HG03342 (cell line): ENCODE measurements at regions not wholly inside any gene's neighbourhood (a gene's known extent, or its start where the extent isn't known, plus 50 kb on each side); places are given as distances from the start of the nearest gene placed in this dataset.

Source experiments
- ATAC-seq: cut with Tn5 transposase; IDR thresholded peaks from one replicate; pipeline ENCODE4 v1.9.1; 2021; ENCODE audit warnings: mild to moderate bottlenecking, moderate library complexity; ENCODE audit not compliant: unreplicated experiment

DNA sequence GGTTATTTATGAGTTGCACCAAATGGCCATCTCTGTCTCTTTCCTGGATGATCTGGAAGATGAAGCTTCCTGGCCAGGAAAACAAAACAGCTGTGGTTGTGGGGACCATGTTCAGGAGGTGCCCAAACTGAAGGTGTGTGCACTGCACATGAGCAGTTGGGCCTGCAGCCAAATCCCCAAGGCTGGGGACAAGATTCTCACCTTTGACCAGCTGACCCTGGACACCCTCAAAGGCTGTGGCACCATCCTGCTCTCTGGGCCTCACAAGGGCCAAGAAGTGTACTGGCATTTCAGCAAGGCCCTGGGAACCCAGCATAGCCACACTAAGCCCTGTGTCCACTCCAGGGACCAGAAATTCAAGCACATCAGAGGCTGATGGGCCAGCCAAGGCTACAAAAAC, 84.2 kb downstream of the KCNRG start:
- no peak for ATAC-seq

DNA sequence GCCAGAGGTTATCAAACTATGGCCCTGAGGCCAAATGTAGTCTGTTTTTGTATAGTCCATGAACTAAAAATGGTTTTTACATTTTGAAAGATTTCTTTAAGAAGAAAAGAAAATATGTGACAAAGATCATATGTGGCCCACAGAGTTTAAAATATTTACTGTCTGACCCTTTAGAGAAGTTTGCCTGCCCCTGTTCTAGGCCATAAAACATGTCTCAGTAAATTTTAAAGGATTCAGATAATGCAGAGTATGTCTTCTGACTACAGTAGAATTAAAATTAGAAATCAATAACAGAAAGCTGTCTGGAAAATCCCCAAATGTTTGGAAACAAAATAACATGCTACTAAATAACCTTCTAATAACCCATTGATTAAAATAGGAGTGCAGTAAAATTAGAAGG, 86.3 kb downstream of the KCNRG start:
- no peak for ATAC-seq

DNA sequence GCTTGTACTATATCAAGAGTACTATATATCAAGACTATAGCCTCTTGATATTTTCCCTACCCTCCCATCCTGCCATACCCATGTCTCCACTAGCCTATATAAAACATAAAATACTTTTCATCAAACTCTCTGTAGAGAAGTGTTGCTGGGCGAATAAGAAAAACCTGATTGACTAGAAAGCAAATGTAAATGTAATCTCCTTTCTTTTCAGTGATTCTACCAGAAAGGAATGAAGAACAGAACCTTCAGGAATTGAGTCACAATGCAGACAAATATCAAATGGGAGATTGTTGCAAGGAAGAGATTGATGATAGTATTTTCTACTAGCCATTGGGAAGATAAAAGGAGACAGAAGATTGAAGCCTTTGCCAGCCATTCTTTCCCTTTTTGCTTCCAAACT, 89.2 kb downstream of the KCNRG start:
- no peak for ATAC-seq

DNA sequence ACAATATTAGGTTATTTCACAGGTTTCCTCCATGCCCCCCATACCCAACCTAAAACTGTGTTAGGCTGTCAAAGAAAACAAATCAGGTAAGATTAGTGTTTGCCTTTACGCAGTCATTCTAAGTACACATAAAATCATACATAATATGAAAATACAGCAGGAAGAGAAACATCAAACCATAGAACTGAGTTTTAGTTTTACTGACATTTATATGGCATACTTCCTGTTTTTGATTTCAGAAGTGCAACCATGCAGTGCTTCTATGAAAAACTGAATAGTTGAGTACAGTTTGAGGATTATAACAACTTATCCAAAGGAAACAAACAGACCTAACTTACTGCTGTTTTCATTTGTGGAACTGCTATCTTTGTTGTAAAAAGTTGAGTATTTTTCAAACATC, 91.3 kb downstream of the KCNRG start:
- peak; percentile 68 for ATAC-seq

DNA sequence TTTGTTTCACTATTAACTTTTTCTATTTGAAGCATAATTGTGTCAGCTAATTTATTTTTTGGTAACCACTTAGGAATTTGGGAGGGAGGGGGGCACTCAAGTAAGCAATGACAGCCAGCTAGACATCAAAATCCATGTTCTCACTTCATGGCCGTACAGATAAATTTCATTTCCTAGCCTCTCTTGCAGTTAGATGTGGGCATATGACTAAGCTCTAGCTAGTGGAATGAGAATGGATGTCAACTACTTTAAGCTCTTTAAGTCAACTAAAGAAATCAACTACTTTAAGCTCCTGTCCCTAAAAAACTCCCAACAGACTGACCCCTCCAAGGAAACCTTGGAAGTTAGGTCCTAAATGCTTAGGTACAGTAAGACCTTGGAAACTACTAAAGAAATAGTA, 92.0 kb downstream of the KCNRG start:
- ATAC-seq: no peak

DNA sequence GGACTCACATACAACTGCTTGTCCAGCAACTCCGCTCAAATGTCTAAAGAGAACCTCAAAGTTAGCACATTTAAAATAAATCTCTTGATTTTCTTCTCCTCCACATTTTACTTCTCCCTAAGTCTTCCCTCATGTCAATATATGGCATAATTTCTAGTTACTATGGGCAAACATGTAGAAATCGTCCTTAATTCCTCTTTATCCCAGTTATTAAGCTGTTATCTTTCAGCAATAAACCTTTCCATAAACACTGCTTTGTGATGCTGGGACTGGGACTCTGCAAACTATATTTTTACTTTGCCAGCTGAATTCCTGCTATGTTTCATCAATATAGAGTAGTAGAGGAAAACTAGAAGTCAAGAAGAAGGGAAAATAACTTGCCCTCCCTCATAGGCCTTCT, 99.7 kb downstream of the KCNRG start:
- ATAC-seq: no peak

DNA sequence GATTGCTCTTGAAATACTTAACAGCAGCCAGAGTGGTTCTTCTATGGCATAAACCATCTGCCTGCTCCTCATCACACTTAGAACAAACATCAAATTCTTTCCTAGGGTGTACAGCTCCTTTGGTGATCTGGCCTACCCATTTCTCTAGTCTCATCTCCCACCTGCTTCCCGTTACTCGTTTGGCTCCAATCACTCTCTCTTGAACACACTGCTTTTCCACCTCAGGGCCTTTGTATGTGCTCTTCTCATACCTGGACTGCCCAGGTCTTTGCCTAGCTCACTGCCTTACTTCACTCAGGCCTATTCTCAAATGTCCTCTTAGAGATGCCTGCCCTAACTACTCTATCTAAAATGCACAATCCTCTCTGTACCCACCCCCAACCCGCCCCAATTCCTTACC, 100.5 kb downstream of the KCNRG start:
- ATAC-seq: no peak

DNA sequence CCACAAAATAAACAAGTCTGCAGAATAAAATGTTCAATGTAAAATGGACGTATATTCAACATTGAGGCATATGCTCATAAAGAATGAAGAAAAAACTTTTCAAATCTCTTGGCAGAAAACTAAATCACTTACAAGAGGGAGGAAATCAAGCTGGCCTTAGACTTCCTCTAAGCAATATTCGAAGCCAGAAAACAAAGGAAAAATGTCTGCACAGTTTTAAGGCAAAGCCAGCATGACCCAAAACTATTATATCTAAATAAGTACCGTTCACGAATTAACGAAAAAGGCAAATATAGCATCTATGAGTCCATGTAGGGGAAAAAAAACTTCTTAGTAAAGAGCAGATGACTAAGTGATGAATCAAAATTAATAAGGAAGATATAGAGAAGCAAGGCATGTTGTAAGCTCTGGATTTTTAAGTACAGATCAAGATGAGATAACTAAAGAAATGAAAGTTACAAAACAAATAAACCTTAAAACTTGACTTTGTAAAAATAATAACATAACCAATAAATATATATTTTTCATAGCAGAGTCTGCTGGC, 101.3 kb downstream of the KCNRG start:
- no peak for ATAC-seq

DNA sequence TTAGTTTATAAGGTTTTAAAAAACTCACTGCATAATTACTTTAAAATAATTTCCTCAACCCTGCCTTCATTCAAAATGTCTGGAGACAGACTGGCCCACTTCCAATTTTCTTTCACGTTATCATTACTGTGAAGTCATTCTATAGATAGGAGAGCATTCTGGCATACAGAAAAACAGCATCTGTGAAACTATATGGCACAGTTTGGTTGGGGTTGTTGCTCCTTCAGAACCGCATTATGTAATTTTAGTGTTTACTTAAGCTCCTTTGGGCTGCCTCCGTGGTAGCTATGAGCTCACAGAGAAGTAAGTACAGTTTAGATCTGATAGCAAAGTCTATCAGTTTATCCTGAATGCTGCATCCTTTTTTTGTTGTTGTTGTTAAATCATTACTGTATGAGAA, 104.3 kb downstream of the KCNRG start:
- ATAC-seq: no peak

DNA sequence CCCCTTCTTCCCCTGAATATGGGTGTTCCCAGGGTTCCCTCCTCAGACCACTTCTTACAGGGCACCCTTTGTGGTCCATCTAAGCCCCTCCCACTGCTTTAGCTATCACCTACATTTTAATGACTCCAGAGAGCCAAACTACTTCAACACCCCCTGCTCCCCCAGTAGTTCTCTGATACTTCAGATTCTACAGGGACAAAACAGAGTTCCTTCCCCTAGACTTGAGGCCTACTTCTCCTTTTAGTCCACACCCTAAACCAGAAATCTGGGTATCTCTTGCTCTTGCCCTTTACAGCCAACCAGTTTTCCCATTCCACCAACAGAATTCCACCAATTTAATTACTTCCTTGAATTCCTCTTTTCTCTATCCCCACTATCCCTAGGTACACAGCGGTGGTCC, 107.2 kb downstream of the KCNRG start:
- ATAC-seq: no peak

DNA sequence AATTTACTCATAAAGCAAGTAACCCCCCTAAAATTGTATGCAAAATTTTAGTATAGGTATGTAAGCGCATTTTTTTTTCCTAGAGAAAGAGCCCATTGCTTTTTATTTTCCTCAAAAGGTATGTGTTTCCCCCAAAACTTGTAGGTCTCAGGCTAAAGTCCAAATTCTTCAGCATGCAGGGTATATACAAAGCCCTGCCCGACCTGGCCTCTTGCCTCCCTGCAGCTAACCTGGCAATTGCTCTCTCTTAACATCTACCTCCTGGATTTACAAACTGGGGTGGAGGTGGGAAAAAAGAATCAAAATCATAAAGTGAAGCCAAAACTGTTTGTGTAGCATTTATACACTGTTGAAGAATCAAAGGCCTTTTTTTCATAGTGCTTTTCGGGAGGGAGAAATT, 107.8 kb downstream of the KCNRG start:
- ATAC-seq: no peak

DNA sequence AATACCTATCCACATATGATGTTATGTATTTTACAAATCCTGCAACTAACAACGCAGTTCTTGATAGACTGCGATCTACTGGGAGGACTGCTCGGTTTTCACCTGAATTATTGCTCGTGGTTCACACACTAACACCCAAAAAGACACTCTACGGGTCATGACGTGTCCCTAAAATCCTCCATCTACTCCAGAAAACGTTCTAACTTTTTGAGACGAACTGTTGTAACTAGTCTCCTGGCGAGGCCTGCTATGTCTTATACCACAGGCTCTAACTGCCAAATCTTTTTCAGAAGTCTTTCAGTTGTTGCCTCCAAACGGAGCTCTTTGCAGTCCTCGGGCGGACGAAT, 108.2 kb downstream of the KCNRG start:
- ATAC-seq: no peak

DNA sequence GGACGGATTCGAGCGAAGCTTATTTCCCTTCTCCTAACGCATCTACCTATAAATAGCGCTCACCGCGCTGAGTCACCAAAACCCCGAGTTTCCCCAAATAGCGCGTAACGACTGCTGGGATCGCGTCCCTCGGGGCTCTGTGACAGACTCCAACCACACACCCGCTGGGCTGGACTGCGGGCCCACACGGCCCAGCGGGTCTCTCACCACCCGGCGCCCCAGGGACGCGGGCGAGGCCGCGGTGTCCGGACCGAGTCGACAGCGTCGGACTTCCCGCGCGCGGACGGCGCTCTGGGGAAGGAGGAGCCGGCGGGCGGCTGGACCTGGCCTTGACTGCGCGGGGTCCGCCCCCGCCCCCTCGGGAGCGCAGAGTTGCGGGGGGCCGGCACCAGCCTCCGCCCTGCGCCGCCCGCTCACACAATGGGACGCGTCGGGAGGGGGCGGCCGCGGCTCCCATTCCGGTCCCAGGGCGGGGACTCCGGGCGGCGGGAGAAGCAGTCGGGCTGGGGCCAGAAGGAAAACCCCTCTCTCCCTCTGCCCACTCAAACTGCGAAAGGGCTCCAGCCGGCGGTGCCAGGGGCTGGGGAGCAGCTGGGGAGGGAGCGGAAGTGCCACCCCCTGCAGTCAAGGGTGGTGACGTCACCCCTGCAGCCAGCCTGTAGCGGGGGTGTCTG, 108.8 kb downstream of the KCNRG start:
- ATAC-seq: peak; percentile 56

DNA sequence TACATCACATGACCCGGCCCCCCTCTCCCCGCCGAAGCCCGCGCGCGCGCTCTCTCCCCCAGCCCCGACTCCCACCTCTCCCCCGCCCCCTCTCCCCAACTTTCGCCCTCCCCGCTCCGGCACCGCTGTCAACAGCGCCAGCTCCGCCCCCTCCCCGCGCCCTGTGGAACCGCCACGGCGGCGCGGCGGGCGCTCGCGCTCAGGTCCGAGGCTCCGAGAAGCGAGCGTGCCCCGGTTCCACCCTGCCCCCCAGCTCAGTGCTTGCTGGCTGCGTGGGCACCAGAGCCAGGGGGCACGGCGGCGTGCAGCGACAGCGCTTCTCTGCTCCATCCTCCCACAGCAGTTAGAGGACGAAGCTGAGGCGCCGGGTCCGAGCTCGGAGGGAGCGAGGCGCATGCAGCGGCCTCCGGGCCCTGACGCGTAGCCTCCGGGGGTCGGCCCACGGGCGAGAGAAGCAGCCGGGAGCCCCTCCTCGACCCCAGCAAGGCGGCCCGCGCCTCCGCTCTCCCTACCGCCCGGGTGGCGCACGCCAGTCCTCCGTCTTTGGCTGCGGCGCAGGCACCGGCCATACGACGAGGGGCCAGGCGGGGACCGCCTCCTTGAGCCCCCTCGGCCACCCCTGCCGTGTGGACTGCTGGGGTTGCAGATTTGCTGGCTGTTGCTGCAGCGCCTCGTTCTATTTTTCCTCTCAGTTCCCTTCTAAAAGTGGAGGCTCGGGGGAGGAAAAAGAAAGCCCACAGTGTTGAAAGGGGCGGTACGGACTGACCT, 109.5 kb downstream of the KCNRG start:
- ATAC-seq: peak; percentile 10

DNA sequence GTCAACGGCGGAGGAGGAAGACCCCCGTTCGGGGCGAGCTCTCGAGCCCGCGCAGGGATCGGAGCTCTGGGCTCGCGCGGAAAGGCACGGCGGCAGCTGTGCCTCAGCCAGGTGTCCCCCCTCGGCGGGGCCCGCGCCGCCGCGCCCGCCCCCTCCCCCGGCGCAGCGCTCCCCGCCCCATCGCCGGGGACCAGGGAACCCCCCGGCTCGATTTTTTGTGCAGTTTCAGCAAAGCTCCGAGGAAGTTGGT, 110.0 kb downstream of the KCNRG start:
- peak; percentile 10 for ATAC-seq

DNA sequence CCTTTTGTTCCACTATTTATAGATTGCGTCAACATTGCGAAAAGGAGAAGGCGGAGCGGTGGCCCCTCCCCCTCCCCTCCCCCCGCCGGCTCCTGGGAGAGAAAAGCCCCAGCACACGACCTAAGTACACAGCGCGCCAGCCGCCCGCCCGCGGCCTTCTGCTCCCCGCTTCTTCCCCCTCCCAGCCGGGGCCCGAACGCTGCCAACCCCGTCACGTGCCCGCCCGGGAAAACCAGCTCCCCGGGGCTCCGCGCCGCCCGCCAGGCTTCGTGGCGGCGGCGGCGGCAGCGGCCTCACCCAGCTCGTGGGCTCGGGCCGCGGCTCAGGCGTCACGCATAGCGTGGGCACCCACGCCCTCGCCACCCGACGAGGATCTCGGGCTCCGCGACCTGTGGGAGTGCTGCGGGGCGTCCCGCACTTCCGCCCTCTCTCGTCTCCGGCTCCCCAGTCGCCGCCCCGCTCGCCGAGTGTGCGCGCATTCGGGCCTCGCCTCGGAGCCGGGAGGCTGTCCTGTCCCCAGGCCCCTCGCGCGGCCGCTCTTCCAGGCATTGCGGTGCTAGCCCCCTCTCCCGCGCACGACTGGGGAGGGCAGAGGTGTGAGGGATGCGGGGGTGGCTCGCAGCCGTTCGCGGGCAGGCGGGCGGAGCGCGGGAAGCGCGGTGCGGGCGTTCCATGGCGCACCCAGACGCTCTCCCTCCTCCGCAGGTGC, 110.5 kb downstream of the KCNRG start:
- peak; percentile 9 for ATAC-seq

DNA sequence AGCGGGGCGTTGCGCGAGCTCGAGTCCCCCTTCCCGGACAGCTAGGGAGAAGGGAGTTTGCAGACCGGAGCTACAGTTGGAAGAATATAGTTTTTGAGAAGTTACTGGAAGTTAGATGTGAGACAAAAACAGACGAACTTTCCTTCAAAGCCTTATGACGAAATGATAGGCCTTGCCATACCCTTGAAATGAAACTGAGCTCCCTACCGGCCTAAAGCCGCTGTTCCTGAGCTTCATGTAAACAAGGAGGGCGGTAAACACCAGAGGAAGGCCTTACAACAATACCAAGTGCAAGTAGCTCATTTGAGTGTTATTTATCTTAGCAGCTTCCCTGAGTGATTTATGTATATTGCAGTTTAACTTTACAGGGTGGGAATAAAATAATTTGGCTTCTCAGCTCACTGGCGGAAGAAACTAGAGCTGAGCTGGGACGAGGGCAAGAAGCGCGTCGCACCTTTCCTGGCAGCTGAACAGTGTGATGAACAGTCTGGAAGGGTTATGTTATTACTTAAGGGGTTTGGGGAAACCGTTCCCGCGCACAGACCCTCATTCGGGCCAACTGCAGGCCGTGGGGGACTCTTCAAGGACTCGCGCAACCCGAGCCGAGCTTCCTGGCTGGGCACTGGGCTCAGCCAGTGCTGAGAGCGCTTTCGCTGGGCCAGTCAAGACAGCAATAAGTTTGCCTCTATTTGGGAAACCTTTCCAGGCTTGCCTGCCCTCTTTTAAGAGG, 111.2 kb downstream of the KCNRG start:
- no peak for ATAC-seq

DNA sequence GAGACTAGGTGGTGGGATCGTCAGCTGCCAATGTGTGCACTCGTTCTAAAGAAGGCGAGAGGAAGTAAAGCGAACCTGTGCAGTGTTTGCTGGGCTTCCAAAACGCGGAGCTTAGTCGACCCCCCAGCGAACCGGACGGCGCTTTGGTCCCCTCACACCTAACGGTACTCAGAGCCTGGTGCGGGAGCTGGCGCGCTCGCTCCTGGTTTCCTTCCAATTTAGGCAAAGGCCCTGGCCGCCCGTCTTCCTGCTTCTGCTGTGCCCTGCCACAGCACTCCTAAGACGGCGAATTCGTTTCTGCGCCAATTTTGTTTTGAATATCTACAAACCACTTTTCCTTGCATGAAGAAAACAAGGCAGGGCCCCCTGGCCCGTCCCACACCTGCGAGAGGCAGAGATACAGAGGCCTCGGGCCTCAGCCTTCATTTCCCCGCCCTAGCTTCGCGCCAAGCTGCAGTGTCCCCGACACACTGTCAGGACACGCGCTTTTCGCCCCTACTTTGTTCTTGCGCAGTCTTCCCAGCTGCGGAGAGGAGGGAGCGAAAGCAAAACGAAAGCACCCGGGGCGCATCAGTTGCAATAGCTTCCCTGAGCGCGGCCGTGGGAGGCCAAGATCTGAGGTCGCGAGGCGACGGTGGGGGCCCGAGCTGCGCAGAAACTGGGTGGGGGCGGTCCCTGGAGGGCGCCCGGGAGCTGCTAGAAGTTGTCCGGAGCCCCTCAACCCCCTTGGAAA, 111.9 kb downstream of the KCNRG start:
- ATAC-seq: no peak

DNA sequence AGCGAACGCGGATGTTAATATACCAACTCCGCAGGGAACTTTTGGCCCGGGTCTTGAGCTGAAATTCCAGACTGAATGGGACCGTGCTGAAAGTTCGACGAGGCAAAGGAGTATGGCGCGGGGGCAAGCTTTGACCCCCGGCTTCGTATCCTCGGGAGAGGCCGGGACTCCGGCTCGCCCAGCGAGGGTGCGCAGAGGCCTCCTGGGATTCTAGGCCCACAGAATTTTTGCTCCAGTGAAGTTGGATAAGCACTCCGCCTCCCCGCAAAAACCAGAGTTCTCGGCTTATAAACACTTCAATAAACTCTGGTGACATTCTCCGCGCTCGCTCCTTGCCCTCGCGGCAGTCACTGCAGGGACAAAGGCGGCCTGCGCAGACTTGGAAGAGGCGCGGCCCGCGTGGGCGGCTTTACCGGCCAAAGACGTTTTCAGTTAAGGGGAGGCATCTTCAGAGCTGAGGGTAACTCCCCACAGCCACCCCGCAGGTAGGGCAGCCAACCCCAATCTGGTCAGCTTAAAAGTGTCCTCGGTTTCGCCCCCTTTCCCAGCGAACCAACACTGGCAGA, 112.6 kb downstream of the KCNRG start:
- ATAC-seq: no peak

DNA sequence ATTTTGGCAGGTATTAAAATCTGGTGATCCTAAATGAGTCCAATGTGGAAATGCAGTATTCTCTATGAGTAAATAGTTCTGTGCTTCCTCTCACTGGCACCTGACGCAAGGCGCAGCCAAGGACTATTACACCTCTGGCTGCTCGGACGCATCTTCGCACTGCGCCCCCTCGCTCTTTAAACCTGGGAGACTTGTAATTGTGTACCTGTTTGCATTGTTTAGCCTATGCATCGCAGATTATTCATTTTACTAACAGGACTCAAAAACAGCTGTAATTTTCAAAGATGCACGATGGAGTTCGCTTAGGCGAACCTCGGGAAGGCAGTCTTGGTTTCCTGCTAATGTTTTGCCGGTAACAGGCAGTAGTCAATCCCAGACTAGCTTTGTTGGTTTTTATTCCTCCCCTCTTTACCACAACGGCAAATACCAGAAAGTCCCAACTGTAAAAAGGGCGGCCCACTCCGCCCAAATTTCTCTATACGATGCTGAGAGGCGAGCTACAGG, 113.2 kb downstream of the KCNRG start:
- ATAC-seq: no peak
